ENCODE measurements at regions not wholly inside any gene's neighbourhood (a gene's known extent, or its start where the extent isn't known, plus 50 kb on each side); places are given as distances from the start of the nearest gene placed in this dataset.

DNA sequence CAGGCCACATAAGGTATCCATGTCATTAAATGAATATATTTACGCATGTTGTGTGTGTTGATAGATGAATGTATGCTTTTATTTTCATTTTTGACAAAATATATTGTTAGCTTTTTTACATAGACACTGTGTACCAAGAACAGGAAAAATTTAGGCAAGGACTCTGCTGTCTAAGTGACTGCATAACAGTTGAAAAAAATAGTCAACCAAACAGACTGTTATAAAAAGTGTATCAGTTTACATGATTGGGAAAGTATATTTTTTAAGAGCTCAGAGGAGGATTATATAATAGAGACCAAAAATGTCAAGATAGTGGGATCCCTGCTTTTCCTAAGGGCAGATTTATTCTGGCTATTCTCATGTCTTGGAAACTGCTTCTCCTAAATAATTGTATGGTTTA, 858.0 kb downstream of the SLITRK1 start:
- no peak overlapping the region for H3K23ac ChIP-seq (ENCODE audit: low read depth, low read length, poor library complexity)
- no peak overlapping the region for H3K14ac ChIP-seq (ENCODE audit: low read length)
- no peak overlapping the region for H2AK5ac ChIP-seq (ENCODE audit: low read depth, low read length)
- H3K36me3 ChIP-seq (replicated peaks in 1 of 2; ENCODE audit: control insufficient read depth in 2 of 2, insufficient read depth in 2 of 2, low read length in 2 of 2): no peaks in the 10 kb centered on the region
- DNase-seq (ENCODE audit: low spot score): no peak
- no peaks in the 10 kb centered on the region for H3K4me1 ChIP-seq (ENCODE audit: control insufficient read depth in 2 of 2, insufficient read depth in 1 of 2, low read depth in 1 of 2, low read length in 2 of 2)
- no peak overlapping the region for H4K8ac ChIP-seq (ENCODE audit: low read depth, low read length)
- H2AFZ ChIP-seq (ENCODE audit: low read length): no peak overlapping the region
- no peak overlapping the region for H3K9ac ChIP-seq (ENCODE audit: low read depth, low read length, poor library complexity)
- peaks cover 0 to 2% of the 10 kb centered on the region in 2 donors for H3K9me3 ChIP-seq (replicated peaks in 1 of 2; ENCODE audit: control insufficient read depth in 2 of 2, insufficient read depth in 1 of 2, low read depth in 1 of 2, low read length in 2 of 2)
- H4K91ac ChIP-seq (ENCODE audit: low read depth, low read length, poor library complexity): no peak overlapping the region
- no peaks in the 10 kb centered on the region for H3K79me1 ChIP-seq (ENCODE audit: low read depth, low read length)
- H2BK15ac ChIP-seq (ENCODE audit: low read length): no peak overlapping the region
- H3K4ac ChIP-seq (ENCODE audit: low read length): no peak overlapping the region
- H3K18ac ChIP-seq (ENCODE audit: low read length): no peak overlapping the region
- H2BK12ac ChIP-seq (ENCODE audit: low read length): no peak overlapping the region
- H3K27me3 ChIP-seq (ENCODE audit: control insufficient read depth in 3 of 3, insufficient read depth in 3 of 3, low read depth in 1 of 3, low read length in 3 of 3): no peaks in the 10 kb centered on the region
- no peak overlapping the region for H3K4me3 ChIP-seq (ENCODE audit: low read length in 2 of 2)
- H2BK120ac ChIP-seq (ENCODE audit: low read depth, low read length): no peak overlapping the region
- no peak overlapping the region for H3K4me2 ChIP-seq (ENCODE audit: insufficient read depth, low read length, poor library complexity, severe bottlenecking)
- no peak overlapping the region for H3K27ac ChIP-seq (replicated peaks; ENCODE audit: low read length)
- WGBS, 2 donors (ENCODE audit: extremely low coverage in 2 of 2, insufficient read length in 2 of 2, insufficient replicate concordance in 1 of 2): no CpG with 5 or more reads among the region's 1 CpG
- H2BK5ac ChIP-seq (ENCODE audit: low read length): no peak overlapping the region

DNA sequence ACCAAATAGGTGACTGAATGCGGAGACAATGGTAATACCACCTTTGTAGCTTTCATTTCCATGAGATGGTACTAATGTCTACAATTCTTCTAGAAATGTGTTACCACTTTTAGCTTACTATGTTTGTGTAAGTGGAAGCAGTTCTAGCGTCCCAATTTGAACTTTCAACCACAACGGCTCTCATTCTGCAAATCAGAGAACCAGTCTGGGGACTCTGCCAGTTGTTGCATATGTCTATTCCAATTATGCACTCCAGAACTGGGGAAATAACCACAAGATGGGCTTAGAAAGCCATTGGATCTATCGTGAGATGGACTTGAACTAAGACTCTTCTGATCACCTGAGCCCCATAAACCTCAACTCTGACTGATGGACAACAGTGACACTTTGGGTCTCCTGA, 862.3 kb downstream of the SLITRK1 start:
- Histone ChIP-seq H3K36me3 (replicated peaks in 1 of 2; ENCODE audit: control insufficient read depth in 2 of 2, insufficient read depth in 2 of 2, low read length in 2 of 2) (no peaks in the 10 kb centered on the region), H3K9ac (ENCODE audit: low read depth, low read length, poor library complexity) (no peak overlapping the region), H3K4me3 (ENCODE audit: low read length in 2 of 2) (no peak overlapping the region), H3K9me3 (replicated peaks in 1 of 2; ENCODE audit: control insufficient read depth in 2 of 2, insufficient read depth in 1 of 2, low read depth in 1 of 2, low read length in 2 of 2) (no peaks in the 10 kb centered on the region), H3K14ac (ENCODE audit: low read length) (no peak overlapping the region), H3K23ac (ENCODE audit: low read depth, low read length, poor library complexity) (no peak overlapping the region), H3K27ac (replicated peaks; ENCODE audit: low read length) (no peak overlapping the region), H2BK12ac (ENCODE audit: low read length) (no peak overlapping the region), H3K27me3 (ENCODE audit: control insufficient read depth in 3 of 3, insufficient read depth in 3 of 3, low read depth in 1 of 3, low read length in 3 of 3) (no peaks in the 10 kb centered on the region), H4K91ac (ENCODE audit: low read depth, low read length, poor library complexity) (no peak overlapping the region), H2AK5ac (ENCODE audit: low read depth, low read length) (no peak overlapping the region), H3K4ac (ENCODE audit: low read length) (no peak overlapping the region), H3K79me1 (ENCODE audit: low read depth, low read length) (no peaks in the 10 kb centered on the region), H2BK120ac (ENCODE audit: low read depth, low read length) (no peak overlapping the region), H4K8ac (ENCODE audit: low read depth, low read length) (no peak overlapping the region), H2BK15ac (ENCODE audit: low read length) (no peak overlapping the region), H2AFZ (ENCODE audit: low read length) (no peak overlapping the region), H3K4me2 (ENCODE audit: insufficient read depth, low read length, poor library complexity, severe bottlenecking) (no peak overlapping the region), H3K4me1 (ENCODE audit: control insufficient read depth in 2 of 2, insufficient read depth in 1 of 2, low read depth in 1 of 2, low read length in 2 of 2) (no peaks in the 10 kb centered on the region), H3K18ac (ENCODE audit: low read length) (no peak overlapping the region), H2BK5ac (ENCODE audit: low read length) (no peak overlapping the region)
- WGBS, 2 donors (ENCODE audit: extremely low coverage in 2 of 2, insufficient read length in 2 of 2, insufficient replicate concordance in 1 of 2): no CpG with 5 or more reads among the region's 4 CpGs
- no peak for DNase-seq (ENCODE audit: low spot score)

DNA sequence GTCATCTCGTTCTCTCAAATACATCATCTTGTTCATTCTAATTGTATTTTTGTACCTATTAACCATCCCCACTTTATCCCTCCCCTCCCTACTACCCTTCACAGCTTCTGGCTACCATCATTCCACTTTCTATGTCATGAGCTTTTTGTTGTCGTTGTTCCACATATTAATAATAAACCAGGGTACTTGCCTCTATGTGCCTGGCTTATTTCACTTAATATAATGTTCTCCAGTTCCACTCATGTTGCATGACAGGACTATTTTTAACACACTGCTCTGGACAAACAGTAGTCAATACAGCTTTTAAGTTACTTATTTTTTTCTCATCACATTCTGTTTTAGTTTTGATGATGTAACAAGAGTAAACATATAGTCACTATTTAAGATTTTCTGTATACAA, 872.3 kb downstream of the SLITRK1 start:
- no peak overlapping the region for H2BK5ac ChIP-seq (ENCODE audit: low read length)
- H3K18ac ChIP-seq (ENCODE audit: low read length): no peak overlapping the region
- no peak overlapping the region for H3K27ac ChIP-seq (replicated peaks; ENCODE audit: low read length)
- H2AK5ac ChIP-seq (ENCODE audit: low read depth, low read length): no peak overlapping the region
- DNase-seq (ENCODE audit: low spot score): no peak
- no peak overlapping the region for H3K4me3 ChIP-seq (ENCODE audit: low read length in 2 of 2)
- H2BK12ac ChIP-seq (ENCODE audit: low read length): no peak overlapping the region
- no peaks in the 10 kb centered on the region for H3K27me3 ChIP-seq (ENCODE audit: control insufficient read depth in 3 of 3, insufficient read depth in 3 of 3, low read depth in 1 of 3, low read length in 3 of 3)
- H3K79me1 ChIP-seq (ENCODE audit: low read depth, low read length): no peaks in the 10 kb centered on the region
- no peak overlapping the region for H3K4me2 ChIP-seq (ENCODE audit: insufficient read depth, low read length, poor library complexity, severe bottlenecking)
- no peak overlapping the region for H3K4ac ChIP-seq (ENCODE audit: low read length)
- no peak overlapping the region for H3K23ac ChIP-seq (ENCODE audit: low read depth, low read length, poor library complexity)
- no peak overlapping the region for H3K9ac ChIP-seq (ENCODE audit: low read depth, low read length, poor library complexity)
- H2AFZ ChIP-seq (ENCODE audit: low read length): no peak overlapping the region
- H3K36me3 ChIP-seq (replicated peaks in 1 of 2; ENCODE audit: control insufficient read depth in 2 of 2, insufficient read depth in 2 of 2, low read length in 2 of 2): no peaks in the 10 kb centered on the region
- no peak overlapping the region for H2BK120ac ChIP-seq (ENCODE audit: low read depth, low read length)
- WGBS, 2 donors (ENCODE audit: extremely low coverage in 2 of 2, insufficient read length in 2 of 2, insufficient replicate concordance in 1 of 2): no CpG with 5 or more reads among the region's 2 CpGs
- H4K8ac ChIP-seq (ENCODE audit: low read depth, low read length): no peak overlapping the region
- no peaks in the 10 kb centered on the region for H3K9me3 ChIP-seq (replicated peaks in 1 of 2; ENCODE audit: control insufficient read depth in 2 of 2, insufficient read depth in 1 of 2, low read depth in 1 of 2, low read length in 2 of 2)
- no peak overlapping the region for H4K91ac ChIP-seq (ENCODE audit: low read depth, low read length, poor library complexity)
- H3K4me1 ChIP-seq (ENCODE audit: control insufficient read depth in 2 of 2, insufficient read depth in 1 of 2, low read depth in 1 of 2, low read length in 2 of 2): no peaks in the 10 kb centered on the region
- H3K14ac ChIP-seq (ENCODE audit: low read length): no peak overlapping the region
- no peak overlapping the region for H2BK15ac ChIP-seq (ENCODE audit: low read length)

GRCh38 chr13:83008212-83008929, 873.9 kb downstream of the SLITRK1 start:
- no peak overlapping the region for H2BK120ac ChIP-seq (ENCODE audit: low read depth, low read length)
- no peak overlapping the region for H3K18ac ChIP-seq (ENCODE audit: low read length)
- no peak overlapping the region for H3K9ac ChIP-seq (ENCODE audit: low read depth, low read length, poor library complexity)
- no peak overlapping the region for H2BK12ac ChIP-seq (ENCODE audit: low read length)
- no peak overlapping the region for H4K91ac ChIP-seq (ENCODE audit: low read depth, low read length, poor library complexity)
- no peak overlapping the region for H2AK5ac ChIP-seq (ENCODE audit: low read depth, low read length)
- no peaks in the 10 kb centered on the region for H3K27me3 ChIP-seq (ENCODE audit: control insufficient read depth in 3 of 3, insufficient read depth in 3 of 3, low read depth in 1 of 3, low read length in 3 of 3)
- no peak overlapping the region for H2BK5ac ChIP-seq (ENCODE audit: low read length)
- H3K14ac ChIP-seq (ENCODE audit: low read length): no peak overlapping the region
- H3K9me3 ChIP-seq (replicated peaks in 1 of 2; ENCODE audit: control insufficient read depth in 2 of 2, insufficient read depth in 1 of 2, low read depth in 1 of 2, low read length in 2 of 2): no peaks in the 10 kb centered on the region
- no peak overlapping the region for H3K27ac ChIP-seq (replicated peaks; ENCODE audit: low read length)
- H3K36me3 ChIP-seq (replicated peaks in 1 of 2; ENCODE audit: control insufficient read depth in 2 of 2, insufficient read depth in 2 of 2, low read length in 2 of 2): no peaks in the 10 kb centered on the region
- no peaks in the 10 kb centered on the region for H3K79me1 ChIP-seq (ENCODE audit: low read depth, low read length)
- H3K4me3 ChIP-seq (ENCODE audit: low read length in 2 of 2): no peak overlapping the region
- no peak overlapping the region for H2AFZ ChIP-seq (ENCODE audit: low read length)
- no peak overlapping the region for H4K8ac ChIP-seq (ENCODE audit: low read depth, low read length)
- no peak overlapping the region for H3K4me2 ChIP-seq (ENCODE audit: insufficient read depth, low read length, poor library complexity, severe bottlenecking)
- no peak overlapping the region for H3K23ac ChIP-seq (ENCODE audit: low read depth, low read length, poor library complexity)
- no peak overlapping the region for H3K4ac ChIP-seq (ENCODE audit: low read length)
- no peak overlapping the region for H2BK15ac ChIP-seq (ENCODE audit: low read length)
- WGBS, 2 donors (ENCODE audit: extremely low coverage in 2 of 2, insufficient read length in 2 of 2, insufficient replicate concordance in 1 of 2): no CpG with 5 or more reads among the region's 3 CpGs
- no peaks in the 10 kb centered on the region for H3K4me1 ChIP-seq (ENCODE audit: control insufficient read depth in 2 of 2, insufficient read depth in 1 of 2, low read depth in 1 of 2, low read length in 2 of 2)
- DNase-seq (ENCODE audit: low spot score): no peak

Measured in neuronal stem cell (in vitro differentiated cells).